ENCODE measurements at regions not wholly inside any gene's neighbourhood (a gene's known extent, or its start where the extent isn't known, plus 50 kb on each side); places are given as distances from the start of the nearest gene placed in this dataset.

GRCh38 chr20:58593880-58594638 lies 57.0 kb upstream of the STX16 start:
- Histone ChIP-seq H2BK12ac (ENCODE audit: low read depth, low read length) (peak overlapping the region; percentile 84; the same call in 1 of the 2 replicates), H2BK20ac (ENCODE audit: low read length) (no peak overlapping the region), H4K91ac (replicated peaks; ENCODE audit: insufficient read length, low read length) (peak overlapping the region; percentile 20), H3K36me3 (ENCODE audit: control insufficient read depth in 2 of 4, insufficient read depth in 4 of 4, low read length in 3 of 4) (no peaks in the 10 kb centered on the region), H3K23ac (ENCODE audit: insufficient read length) (no peak overlapping the region), H3K27ac (ENCODE audit: low read depth, low read length) (no peak overlapping the region), H3K18ac (ENCODE audit: extremely low read depth, low read length) (no peak overlapping the region; the same call in 1 of the 2 replicates), H2BK120ac (replicated peaks; ENCODE audit: low read depth, low read length) (no peak overlapping the region), H2BK5ac (ENCODE audit: low read depth, low read length) (no peak overlapping the region), H3K56ac (replicated peaks; ENCODE audit: insufficient read length, low read depth, low read length) (no peak overlapping the region), H3K27me3 (replicated peaks in 1 of 4; ENCODE audit: control insufficient read depth in 3 of 4, extremely low read depth in 1 of 4, insufficient read depth in 3 of 4, low read length in 3 of 4) (no peaks in the 10 kb centered on the region; a peak in 2 of 7 replicates), H3K9me3 (ENCODE audit: insufficient read depth in 2 of 2, low read depth in 1 of 2, low read length in 1 of 2) (no peaks in the 10 kb centered on the region), H3K4me3 (ENCODE audit: extremely low read depth in 1 of 4, insufficient read depth in 2 of 4, low read depth in 3 of 4, low read length in 4 of 4) (no peak overlapping the region), H2BK15ac (ENCODE audit: low read length) (0 out of 2 replicates have a peak overlapping the region, but pooled peaks have one; percentile 61), H4K20me1 (replicated peaks in 1 of 2; ENCODE audit: control insufficient read depth in 1 of 2, insufficient read depth in 2 of 2, low read length in 2 of 2) (no peaks in the 10 kb centered on the region), H3K4ac (replicated peaks; ENCODE audit: insufficient read length, low read depth, low read length) (no peak overlapping the region), H3K4me2 (ENCODE audit: insufficient read depth in 1 of 2, low read depth in 2 of 2, low read length in 2 of 2) (no peak overlapping the region), H3K79me1 (ENCODE audit: low read depth, low read length) (no peaks in the 10 kb centered on the region), H3K23me2 (ENCODE audit: low read depth, low read length) (no peaks in the 10 kb centered on the region; the same call in 1 of the 2 replicates), H3K9ac (replicated peaks in 1 of 4; ENCODE audit: extremely low read depth in 1 of 4, low read depth in 3 of 4, low read length in 3 of 4) (no peak overlapping the region), H4K8ac (ENCODE audit: extremely low read depth, insufficient read depth, low read length) (no peak overlapping the region), H2AK5ac (ENCODE audit: low read depth, low read length) (no peak overlapping the region; the same call in 1 of the 2 replicates), H3K14ac (ENCODE audit: insufficient read length) (no peak overlapping the region), H3K4me1 (replicated peaks in 1 of 4; ENCODE audit: control insufficient read depth in 3 of 4, insufficient read depth in 4 of 4, low read length in 3 of 4) (no peaks in the 10 kb centered on the region), H4K5ac (ENCODE audit: insufficient read length, low read depth, low read length) (no peak overlapping the region), H2AFZ (ENCODE audit: low read length) (no peak overlapping the region), H3K79me2 (ENCODE audit: control insufficient read depth in 1 of 2, insufficient read depth in 2 of 2, low read length in 2 of 2) (no peaks in the 10 kb centered on the region)
- ChIA-PET POLR2A (ENCODE audit: partially characterized antibody) (interaction anchor here (1.9 kb wide), 1 partner anchor 26 kb away, joined by 7 read pairs; no protein-coding TSS in a partner anchor), CTCF (ENCODE audit: partially characterized antibody) (no interaction called here)
- FAIRE-seq (no peak), DNase-seq (ENCODE audit: low read depth in 1 of 2, low spot score in 2 of 2) (no peak)
- 89% methylated on average over 18 of the region's 18 CpGs; no CpG with 5 or more reads in 1 of the 2 experiments for WGBS, 2 experiments (ENCODE audit: extremely low coverage in 1 of 2, insufficient coverage in 1 of 2, insufficient read length in 1 of 2, insufficient replicate concordance in 2 of 2, low coverage in 1 of 2, low lambda C conversion rate in 2 of 2, missing lambda C conversion rate in 1 of 2)
- TF ChIP-seq TAF7 (optimal IDR thresholded peaks at IDR 0.05; ENCODE audit: borderline replicate concordance, low read depth, low read length) (no peak), CHD1 (IDR thresholded peaks at IDR 0.05; ENCODE audit: low read depth, low read length) (no peak), TBP (IDR thresholded peaks at IDR 0.05; ENCODE audit: low read depth, low read length) (no peak), POLR2AphosphoS5 (IDR thresholded peaks at IDR 0.05; ENCODE audit: low read depth, low read length) (no peak), HDAC6 (IDR thresholded peaks at IDR 0.05; ENCODE audit: low read depth, low read length) (no peak), EGR1 (IDR thresholded peaks at IDR 0.05; ENCODE audit: borderline replicate concordance, low read depth, low read length) (no peak), KDM1A (IDR thresholded peaks at IDR 0.05; ENCODE audit: borderline replicate concordance, low read length) (no peak), USF2 (IDR thresholded peaks at IDR 0.05; ENCODE audit: low read length) (no peak), KDM4A (IDR thresholded peaks at IDR 0.05; ENCODE audit: low read depth, low read length, severe bottlenecking) (no peak), ATF3 (IDR thresholded peaks at IDR 0.05; ENCODE audit: insufficient read depth, low read depth, low read length) (no peak), EZH2 (IDR thresholded peaks at IDR 0.05; ENCODE audit: low read depth, low read length, severe bottlenecking) (no peak), POLR2A (IDR thresholded peaks at IDR 0.05; ENCODE audit: control extremely low read depth in 1 of 2, low read depth in 2 of 2, low read length in 2 of 2) (no peak)

Measured in H1 (cell line).